H1 (cell line): ENCODE measurements at regions not wholly inside any gene's neighbourhood (a gene's known extent, or its start where the extent isn't known, plus 50 kb on each side); places are given as distances from the start of the nearest gene placed in this dataset.

Source experiments
- CTCF ChIA-PET: fragments of 300-600 bp; sonication (Branson Sonifier 250); formaldehyde crosslinking; loops from one replicate; lab custom pipeline; 2021; ENCODE audit not compliant: partially characterized antibody; lab: Charles Lee
- POLR2A ChIA-PET: fragments of 300-600 bp; sonication (Branson Sonifier 250); formaldehyde crosslinking; loops from one replicate; lab custom pipeline; 2021; ENCODE audit warnings: inconsistent platforms; ENCODE audit not compliant: partially characterized antibody; lab: Charles Lee
- DNase-seq, 2 experiments: peaks; one replicate each; pipeline versions ENCODE4 v3.0.0 to v3.0.0-alpha.2; 2010 to 2022; ENCODE audit warnings: low spot score in 2 of 2, low read depth in 1 of 2, mixed read lengths in 1 of 2
- FAIRE-seq: peaks from 2 replicates; lab custom pipeline; 2011; peaks lifted over from hg19 to GRCh38; lab: Jason Lieb, UNC
- H2AFZ ChIP-seq: 2 replicates; pipeline ENCODE4 v1.8.1; 2012; ENCODE audit warnings: low read length, inconsistent platforms
- H2AK5ac ChIP-seq: 2 replicates; pipeline ENCODE4 v1.6.1; 2013; ENCODE audit warnings: low read depth, low read length
- H2BK120ac ChIP-seq: replicated peaks from 2 replicates; pipeline ENCODE3; 2013; ENCODE audit warnings: low read depth, low read length, inconsistent platforms
- H2BK12ac ChIP-seq: 2 replicates; pipeline ENCODE4 v1.6.1; 2013; ENCODE audit warnings: low read depth, low read length
- H2BK15ac ChIP-seq: 2 replicates; pipeline ENCODE4 v1.6.1; 2013; ENCODE audit warnings: low read length
- H2BK20ac ChIP-seq: 2 replicates; pipeline ENCODE4 v1.6.1; 2013; ENCODE audit warnings: low read length
- H2BK5ac ChIP-seq: 2 replicates; pipeline ENCODE4 v1.6.1; 2013; ENCODE audit warnings: low read depth, low read length
- H3K14ac ChIP-seq: 2 replicates; pipeline ENCODE4 v1.6.1; 2013; ENCODE audit warnings: inconsistent platforms; ENCODE audit not compliant: insufficient read length
- H3K18ac ChIP-seq: 2 replicates; pipeline ENCODE4 v1.6.1; 2013; ENCODE audit warnings: low read length; ENCODE audit errors: extremely low read depth
- H3K23ac ChIP-seq: 2 replicates; pipeline ENCODE4 v1.6.1; 2013; ENCODE audit warnings: inconsistent platforms; ENCODE audit not compliant: insufficient read length
- H3K23me2 ChIP-seq: 2 replicates; pipeline ENCODE4 v1.6.1; 2013; ENCODE audit warnings: low read depth, low read length
- H3K27ac ChIP-seq: 2 replicates; pipeline ENCODE4 v1.6.1; 2011; ENCODE audit warnings: low read depth, low read length, inconsistent platforms
- H3K27me3 ChIP-seq, 4 experiments: replicated peaks in 1 of 4; 1 replicate in 1 of 4; 2 replicates in 3 of 4; pipeline versions ENCODE4 v1.6.1 to v1.8.1; 2011 to 2013; ENCODE audit warnings: low read length in 3 of 4, mild to moderate bottlenecking in 3 of 4, inconsistent platforms in 2 of 4, mixed read lengths in 2 of 4, moderate library complexity in 1 of 4; ENCODE audit not compliant: control insufficient read depth in 3 of 4, insufficient read depth in 3 of 4; ENCODE audit errors: extremely low read depth in 1 of 4
- H3K36me3 ChIP-seq, 4 experiments: 2 replicates each; pipeline versions ENCODE4 v1.6.1 to v1.8.1; 2011 to 2013; ENCODE audit warnings: mild to moderate bottlenecking in 4 of 4, low read length in 3 of 4, moderate library complexity in 2 of 4, control low read depth in 1 of 4, inconsistent platforms in 1 of 4; ENCODE audit not compliant: insufficient read depth in 4 of 4, control insufficient read depth in 2 of 4
- H3K4ac ChIP-seq: replicated peaks from 2 replicates; pipeline ENCODE3; 2013; ENCODE audit warnings: low read length, low read depth, mixed read lengths, inconsistent platforms; ENCODE audit not compliant: insufficient read length
- H3K4me1 ChIP-seq, 4 experiments: replicated peaks in 1 of 4; 1 replicate in 1 of 4; 2 replicates in 3 of 4; pipeline versions ENCODE4 v1.6.1 to v1.8.1; 2011 to 2013; ENCODE audit warnings: low read length in 3 of 4, inconsistent platforms in 2 of 4, mixed read lengths in 1 of 4; ENCODE audit not compliant: insufficient read depth in 4 of 4, control insufficient read depth in 3 of 4
- H3K4me2 ChIP-seq, 2 experiments: 2 replicates each; pipeline versions ENCODE4 v1.6.1 to v1.8.1; 2011 to 2013; ENCODE audit warnings: low read depth in 2 of 2, low read length in 2 of 2, control low read depth in 1 of 2, inconsistent platforms in 1 of 2, mild to moderate bottlenecking in 1 of 2; ENCODE audit not compliant: insufficient read depth in 1 of 2
- H3K4me3 ChIP-seq, 4 experiments: fragments of 200-600, 300-600 bp in 1 of 4; sonication (generic), shearing (Covaris generic), sonication (Bioruptor Twin) in 1 of 4; 2 replicates each; pipeline versions ENCODE4 v1.5.1 to v1.8.1; 2011 to 2016; ENCODE audit warnings: low read length in 4 of 4, low read depth in 3 of 4, control low read depth in 2 of 4, inconsistent platforms in 2 of 4, mild to moderate bottlenecking in 2 of 4, mixed read lengths in 1 of 4, moderate library complexity in 1 of 4; ENCODE audit not compliant: insufficient read depth in 2 of 4; ENCODE audit errors: extremely low read depth in 1 of 4
- H3K56ac ChIP-seq: replicated peaks from 2 replicates; pipeline ENCODE3; 2013; ENCODE audit warnings: low read depth, mild to moderate bottlenecking, mixed read lengths, low read length, inconsistent platforms; ENCODE audit not compliant: insufficient read length
- H3K79me1 ChIP-seq: 2 replicates; pipeline ENCODE4 v1.6.1; 2013; ENCODE audit warnings: low read depth, low read length, control low read depth
- H3K79me2 ChIP-seq, 2 experiments: 2 replicates each; pipeline versions ENCODE4 v1.6.1 to v1.8.1; 2012 to 2013; ENCODE audit warnings: low read length in 2 of 2, mild to moderate bottlenecking in 2 of 2, inconsistent platforms in 1 of 2; ENCODE audit not compliant: insufficient read depth in 2 of 2, control insufficient read depth in 1 of 2
- H3K9ac ChIP-seq, 4 experiments: replicated peaks in 1 of 4; 1 replicate in 1 of 4; 2 replicates in 3 of 4; pipeline versions ENCODE4 v1.6.1 to v1.8.1; 2011 to 2013; ENCODE audit warnings: low read depth in 3 of 4, low read length in 3 of 4, control low read depth in 2 of 4, mild to moderate bottlenecking in 2 of 4, moderate library complexity in 2 of 4, inconsistent platforms in 1 of 4; ENCODE audit errors: extremely low read depth in 1 of 4
- H3K9me3 ChIP-seq, 2 experiments: 2 replicates each; pipeline versions ENCODE4 v1.6.1 to v1.8.1; 2012 to 2013; ENCODE audit warnings: mild to moderate bottlenecking in 2 of 2, moderate library complexity in 2 of 2, control low read depth in 1 of 2, inconsistent platforms in 1 of 2, low read depth in 1 of 2, low read length in 1 of 2, mixed read lengths in 1 of 2; ENCODE audit not compliant: insufficient read depth in 2 of 2
- H4K20me1 ChIP-seq, 2 experiments: replicated peaks in 1 of 2; 2 replicates each; pipeline versions ENCODE3 to v1.8.1; 2011 to 2013; ENCODE audit warnings: inconsistent platforms in 2 of 2, low read length in 2 of 2, mild to moderate bottlenecking in 1 of 2; ENCODE audit not compliant: insufficient read depth in 2 of 2, control insufficient read depth in 1 of 2
- H4K5ac ChIP-seq: 2 replicates; pipeline ENCODE4 v1.6.1; 2013; ENCODE audit warnings: low read length, low read depth, mixed read lengths, inconsistent platforms; ENCODE audit not compliant: insufficient read length
- H4K8ac ChIP-seq: 2 replicates; pipeline ENCODE4 v1.8.0; 2013; ENCODE audit warnings: mild to moderate bottlenecking, moderate library complexity, low read length, inconsistent platforms; ENCODE audit not compliant: insufficient read depth; ENCODE audit errors: extremely low read depth
- H4K91ac ChIP-seq: replicated peaks from 2 replicates; pipeline ENCODE3; 2013; ENCODE audit warnings: low read length, mixed read lengths, inconsistent platforms; ENCODE audit not compliant: insufficient read length
- CREB1 ChIP-seq: IDR thresholded peaks from 2 replicates; pipeline ENCODE4 v1.6.1; 2012; ENCODE audit warnings: inconsistent platforms
- EZH2 ChIP-seq: fragments of 200-600 bp; sonication (generic); IDR thresholded peaks from 2 replicates; pipeline ENCODE4 v1.7.1; 2012; ENCODE audit warnings: low read depth, mild to moderate bottlenecking, moderate library complexity, low read length, inconsistent platforms; ENCODE audit not compliant: severe bottlenecking
- GABPA ChIP-seq: IDR thresholded peaks from 2 replicates; pipeline ENCODE4 v1.6.1; 2011; ENCODE audit warnings: mild to moderate bottlenecking, low read length, moderate library complexity, borderline replicate concordance; ENCODE audit not compliant: insufficient read depth
- HDAC2 ChIP-seq, 2 experiments: fragments of 300-600 bp in 1 of 2; sonication (generic) in 1 of 2; IDR thresholded peaks; 2 replicates each; pipeline ENCODE4 v1.6.1; 2011 to 2012; ENCODE audit warnings: low read depth in 2 of 2, low read length in 2 of 2, mild to moderate bottlenecking in 2 of 2, moderate library complexity in 2 of 2, borderline replicate concordance in 1 of 2, inconsistent platforms in 1 of 2
- MAFK ChIP-seq: IDR thresholded peaks from 2 replicates; pipeline ENCODE4 v1.6.1; 2012; ENCODE audit warnings: low read depth, mild to moderate bottlenecking, improper control_type of control experiment, low read length
- POLR2AphosphoS5 ChIP-seq: IDR thresholded peaks from 2 replicates; pipeline ENCODE4 v1.6.1; 2011; ENCODE audit warnings: low read depth, low read length
- RNF2 ChIP-seq: fragments of 200-900, 300-1000 bp; sonication (generic); IDR thresholded peaks from 2 replicates; pipeline ENCODE4 v1.7.1; 2016; ENCODE audit warnings: borderline replicate concordance, low read depth, mild to moderate bottlenecking, antibody characterized with exemption, low read length; ENCODE audit not compliant: poor library complexity, severe bottlenecking; ENCODE audit errors: missing control alignments
- SIX5 ChIP-seq: IDR thresholded peaks from 2 replicates; pipeline ENCODE4 v1.6.1; 2011; ENCODE audit warnings: mild to moderate bottlenecking, low read depth, low read length
- SP1 ChIP-seq: IDR thresholded peaks from 2 replicates; pipeline ENCODE4 v1.6.1; 2011; ENCODE audit warnings: low read depth, low read length
- SP4 ChIP-seq: IDR thresholded peaks from 2 replicates; pipeline ENCODE4 v1.6.1; 2012; ENCODE audit warnings: low read length, inconsistent platforms
- TAF1 ChIP-seq: IDR thresholded peaks from 2 replicates; pipeline ENCODE4 v1.6.1; 2011; ENCODE audit warnings: mild to moderate bottlenecking, low read depth, low read length
- WGBS, 2 experiments: shearing (Covaris generic) in 1 of 2; methylation state at CpG; one replicate each; pipeline versions ENCODE4 v1.1.6 to v1.1.7; 2013 to 2015; ENCODE audit warnings: low lambda C conversion rate in 2 of 2, mixed read lengths in 2 of 2, inconsistent platforms in 1 of 2, low coverage in 1 of 2, missing lambda C conversion rate in 1 of 2; ENCODE audit not compliant: insufficient replicate concordance in 2 of 2, insufficient coverage in 1 of 2, insufficient read length in 1 of 2; ENCODE audit errors: extremely low coverage in 1 of 2, missing lambda C conversion rate in 1 of 2; 5-methylcytosine and 5-hydroxymethylcytosine counted together

DNA sequence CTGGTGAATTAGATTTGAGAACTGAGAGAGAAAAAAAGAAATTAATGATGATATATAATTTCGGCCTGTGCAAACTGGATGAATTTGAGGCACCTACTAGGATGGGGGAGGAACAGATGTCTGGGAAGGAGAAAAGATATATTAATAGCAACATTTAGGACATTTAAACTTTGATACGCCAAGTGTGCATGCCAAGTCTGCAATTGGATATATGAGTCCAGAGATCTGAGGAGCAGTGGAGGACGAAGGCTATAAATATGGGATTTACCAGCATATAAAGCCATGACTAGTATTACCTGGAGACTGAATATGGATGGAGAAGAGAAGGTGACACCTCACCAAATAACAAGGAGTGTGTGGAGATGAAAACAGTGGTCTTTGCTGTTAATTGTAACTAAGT, 272.6 kb upstream of the HSF2 start:
- no peak overlapping the region for H3K4ac ChIP-seq
- H4K5ac ChIP-seq, result no peak overlapping the region
- POLR2A ChIA-PET, result no interaction called here
- no peaks in the 10 kb centered on the region for H3K27me3 ChIP-seq
- H4K8ac ChIP-seq, result no peak overlapping the region
- no peak overlapping the region for H2BK5ac ChIP-seq
- H3K23me2 ChIP-seq, result no peaks in the 10 kb centered on the region
- no peak overlapping the region for H3K23ac ChIP-seq
- no peaks in the 10 kb centered on the region for H3K79me2 ChIP-seq
- CTCF ChIA-PET, result interaction anchor here (0.7 kb wide), 1 partner anchor 13 kb away, joined by 3 read pairs; no protein-coding TSS in a partner anchor
- no peak overlapping the region for H3K56ac ChIP-seq
- H3K4me3 ChIP-seq, result no peak overlapping the region
- H4K20me1 ChIP-seq, result no peaks in the 10 kb centered on the region
- H2BK12ac ChIP-seq, result no peak overlapping the region
- no peak overlapping the region for H3K4me2 ChIP-seq
- no peak overlapping the region for H3K9ac ChIP-seq
- no peaks in the 10 kb centered on the region for H3K9me3 ChIP-seq
- DNase-seq, result no peak
- no peak overlapping the region for H2BK120ac ChIP-seq
- no peak overlapping the region for H3K27ac ChIP-seq
- no peak overlapping the region for H3K18ac ChIP-seq
- no peaks in the 10 kb centered on the region for H3K36me3 ChIP-seq
- no peak overlapping the region for H2AFZ ChIP-seq
- H2AK5ac ChIP-seq, result no peak overlapping the region
- H3K14ac ChIP-seq, result no peak overlapping the region
- no peak overlapping the region for H4K91ac ChIP-seq
- FAIRE-seq, result no peak
- H3K4me1 ChIP-seq, result no peaks in the 10 kb centered on the region
- no peak overlapping the region for H2BK20ac ChIP-seq
- 96% methylated on average over 3 of the region's 3 CpGs; no CpG with 5 or more reads in 1 of the 2 experiments for WGBS, 2 experiments
- no peak for TF ChIP-seq SP4
- no peak for TF ChIP-seq POLR2AphosphoS5
- TF ChIP-seq TAF1, result no peak
- TF ChIP-seq RNF2, result no peak
- no peak for TF ChIP-seq HDAC2 (IDR thresholded peaks at IDR 0.05; ENCODE audit: borderline replicate concordance in 1 of 2, low read depth in 2 of 2, low read length in 2 of 2)
- no peak for TF ChIP-seq CREB1
- TF ChIP-seq MAFK, result no peak
- no peak for TF ChIP-seq EZH2
- no peak for TF ChIP-seq SIX5
- TF ChIP-seq GABPA, result no peak
- TF ChIP-seq SP1, result no peak
- TF ChIP-seq, all 59 proteins: peak for 0
- H3K79me1 ChIP-seq, result no peaks in the 10 kb centered on the region
- H2BK15ac ChIP-seq, result no peak overlapping the region
